WTC11 (cell line): ENCODE measurements at regions not wholly inside any gene's neighbourhood (a gene's known extent, or its start where the extent isn't known, plus 50 kb on each side); places are given as distances from the start of the nearest gene placed in this dataset.

Source experiments
- ATAC-seq: fragments of 200-7000 bp; cut with Tn5 transposase; 2 replicates; pipeline ENCODE4 v1.10.0; 2021; ENCODE audit warnings: mild to moderate bottlenecking, moderate library complexity
- CTCF ChIA-PET: fragments of 300-600 bp; sonication (Branson Sonifier 250); formaldehyde crosslinking; loops from one replicate; lab custom pipeline; 2021; ENCODE audit warnings: antibody characterized with exemption; lab: Charles Lee
- POLR2A ChIA-PET: fragments of 350-600 bp; sonication (Branson Sonifier 250); formaldehyde crosslinking; loops from one replicate; lab custom pipeline; 2021; ENCODE audit warnings: antibody characterized with exemption; lab: Charles Lee
- DNase-seq: peaks from one replicate; pipeline ENCODE4 v3.0.0; 2021; ENCODE audit warnings: low spot score
- H3K27ac Mint-ChIP-seq: 2 replicates; pipeline ENCODE4 v1.8.0; 2021; ENCODE audit warnings: mixed read lengths
- H3K27me3 Mint-ChIP-seq: 2 replicates; pipeline ENCODE4 v1.8.0; 2021; ENCODE audit warnings: low read depth, mild to moderate bottlenecking, moderate library complexity, mixed read lengths
- H3K36me3 Mint-ChIP-seq: 2 replicates; pipeline ENCODE4 v1.8.0; 2021; ENCODE audit warnings: mixed read lengths
- H3K4me1 Mint-ChIP-seq: 2 replicates; pipeline ENCODE4 v1.8.0; 2022; ENCODE audit warnings: mixed read lengths
- H3K4me3 Mint-ChIP-seq: 2 replicates; pipeline ENCODE4 v1.8.0; 2021; ENCODE audit warnings: mild to moderate bottlenecking, moderate library complexity, mixed read lengths
- H3K9me3 Mint-ChIP-seq: 2 replicates; pipeline ENCODE4 v1.8.0; 2021; ENCODE audit warnings: mixed read lengths
- ARID4B ChIP-seq: sonication (generic); formaldehyde crosslinking; IDR thresholded peaks from 2 replicates; pipeline ENCODE4 v1.8.0; 2023; ENCODE audit warnings: missing genetic modification reagents, mild to moderate bottlenecking, borderline replicate concordance
- ATF2 ChIP-seq: sonication (generic); formaldehyde crosslinking; IDR thresholded peaks from 2 replicates; pipeline ENCODE4 v1.8.1; 2022; ENCODE audit warnings: low read depth, missing genetic modification reagents, borderline replicate concordance
- CBFB ChIP-seq: sonication (generic); formaldehyde crosslinking; IDR thresholded peaks from 2 replicates; pipeline ENCODE4 v1.8.1; 2022; ENCODE audit warnings: mild to moderate bottlenecking, low read depth, missing genetic modification reagents
- CDX4 ChIP-seq: fragments of 250-450 bp; sonication (Bioruptor Pico); IDR thresholded peaks from 2 replicates; pipeline ENCODE4 v1.9.0; 2021; ENCODE audit warnings: moderate library complexity, mild to moderate bottlenecking, inconsistent platforms, borderline replicate concordance
- CREB1 ChIP-seq: sonication (generic); formaldehyde crosslinking; IDR thresholded peaks from 2 replicates; pipeline ENCODE4 v1.8.0; 2023; ENCODE audit warnings: mild to moderate bottlenecking, missing genetic modification reagents
- ESRRA ChIP-seq: sonication (generic); formaldehyde crosslinking; IDR thresholded peaks from 2 replicates; pipeline ENCODE4 v1.8.1; 2022; ENCODE audit warnings: mild to moderate bottlenecking, missing genetic modification reagents, borderline replicate concordance
- FOXP1 ChIP-seq: sonication (generic); formaldehyde crosslinking; IDR thresholded peaks from 2 replicates; pipeline ENCODE4 v1.8.0; 2022; ENCODE audit warnings: missing genetic modification reagents, mild to moderate bottlenecking, moderate library complexity, borderline replicate concordance
- GRHL2 ChIP-seq: fragments of 250-450 bp; sonication (Bioruptor Pico); IDR thresholded peaks from 2 replicates; pipeline ENCODE4 v1.8.0; 2022; ENCODE audit warnings: mild to moderate bottlenecking, moderate library complexity; ENCODE audit not compliant: insufficient replicate concordance, severe bottlenecking
- NFE2L1 ChIP-seq: sonication (generic); formaldehyde crosslinking; IDR thresholded peaks from 2 replicates; pipeline ENCODE4 v1.8.1; 2023; ENCODE audit warnings: missing genetic modification reagents
- RELA ChIP-seq: sonication (generic); formaldehyde crosslinking; IDR thresholded peaks from 2 replicates; pipeline ENCODE4 v1.8.1; 2022; ENCODE audit warnings: missing genetic modification reagents, mild to moderate bottlenecking, borderline replicate concordance
- SMAD4 ChIP-seq: sonication (generic); formaldehyde crosslinking; IDR thresholded peaks from 2 replicates; pipeline ENCODE4 v1.8.0; 2022; ENCODE audit warnings: mild to moderate bottlenecking, missing genetic modification reagents
- ZBTB21 ChIP-seq: sonication (generic); formaldehyde crosslinking; IDR thresholded peaks from 2 replicates; pipeline ENCODE4 v1.8.1; 2023; ENCODE audit warnings: mild to moderate bottlenecking, missing genetic modification reagents, borderline replicate concordance
- ZBTB43 ChIP-seq: sonication (generic); formaldehyde crosslinking; IDR thresholded peaks from 2 replicates; pipeline ENCODE4 v1.8.1; 2023; ENCODE audit warnings: mild to moderate bottlenecking, missing genetic modification reagents
- ZNF219 ChIP-seq: sonication (generic); formaldehyde crosslinking; IDR thresholded peaks from 2 replicates; pipeline ENCODE4 v1.8.0; 2023; ENCODE audit warnings: missing genetic modification reagents, mild to moderate bottlenecking, borderline replicate concordance
- ZNF263 ChIP-seq: sonication (generic); formaldehyde crosslinking; IDR thresholded peaks from 2 replicates; pipeline ENCODE4 v1.8.1; 2022; ENCODE audit warnings: low read depth, mild to moderate bottlenecking, moderate library complexity, missing genetic modification reagents
- ZNF416 ChIP-seq: fragments of 250-450 bp; sonication (Bioruptor Pico); IDR thresholded peaks from 2 replicates; pipeline ENCODE4 v1.9.0; 2021; ENCODE audit warnings: mild to moderate bottlenecking, inconsistent platforms
- ZNF423 ChIP-seq: fragments of 250-450 bp; sonication (Bioruptor Pico); IDR thresholded peaks from 2 replicates; pipeline ENCODE4 v2.1.2; 2022; ENCODE audit warnings: mild to moderate bottlenecking, moderate library complexity

- Mint-ChIP-seq H3K36me3 (no peaks in the 10 kb centered on the region), H3K27me3 (peaks cover 2% of the 10 kb centered on the region; the same call in 1 of the 2 replicates), H3K27ac (no peak overlapping the region), H3K4me3 (no peak overlapping the region), H3K9me3 (no peaks in the 10 kb centered on the region), H3K4me1 (peaks cover 8% of the 10 kb centered on the region)
- DNase-seq, result no peak
- ChIA-PET CTCF (interaction anchor here (0.7 to 1.1 kb wide), 2 partner anchors 112 to 156 kb away, joined by 3 read pairs; no protein-coding TSS in a partner anchor), POLR2A (no interaction called here)
- no peak for ATAC-seq
- TF ChIP-seq ZBTB43 (CRISPR knock-in tag) (no peak), RELA (no peak), ZNF423 (CRISPR knock-in tag) (no peak), SMAD4 (CRISPR knock-in tag) (no peak)
Observed at GRCh38 chr11:119511614-119512306, 88.8 kb upstream of the THY1 start.

- ATAC-seq, result no peak
- POLR2A ChIA-PET, result no interaction called here
- H3K27ac Mint-ChIP-seq, result no peak overlapping the region
Observed at GRCh38 chr11:119509969-119510401, 87.0 kb upstream of the THY1 start.

More at GRCh38 chr11:119509969-119510401, 87.0 kb upstream of the THY1 start:
- Mint-ChIP-seq H3K4me1 (peaks cover 8% of the 10 kb centered on the region), H3K27me3 (no peaks in the 10 kb centered on the region), H3K36me3 (peaks cover 7% of the 10 kb centered on the region; the same call in 1 of the 2 replicates), H3K4me3 (no peak overlapping the region), H3K9me3 (peaks cover 5% of the 10 kb centered on the region)
- TF ChIP-seq CBFB (CRISPR knock-in tag), result no peak
- TF ChIP-seq CREB1 (CRISPR knock-in tag), result no peak
- no peak for TF ChIP-seq ZNF416 (CRISPR knock-in tag)
- TF ChIP-seq ARID4B (CRISPR knock-in tag), result no peak
- no peak for TF ChIP-seq NFE2L1 (CRISPR knock-in tag)
- no peak for TF ChIP-seq ESRRA (CRISPR knock-in tag)
- TF ChIP-seq ATF2 (CRISPR knock-in tag), result no peak
- no peak for TF ChIP-seq ZNF219 (CRISPR knock-in tag)
- TF ChIP-seq GRHL2, result no peak
- TF ChIP-seq SMAD4 (CRISPR knock-in tag), result no peak
- no peak for TF ChIP-seq ZBTB21 (CRISPR knock-in tag)
- TF ChIP-seq FOXP1 (CRISPR knock-in tag), result no peak
- no peak for TF ChIP-seq ZNF263
- no peak for TF ChIP-seq CDX4 (CRISPR knock-in tag)
- CTCF ChIA-PET, result no interaction called here
- DNase-seq, result no peak
